ENCODE measurements at regions not wholly inside any gene's neighbourhood (a gene's known extent, or its start where the extent isn't known, plus 50 kb on each side); places are given as distances from the start of the nearest gene placed in this dataset.
"Not testable (repeated sequence)": the region's sequence is repeated elsewhere in the genome, so short reads cannot be mapped to it uniquely, and the experiment has no call there.

- DNase-seq (ENCODE audit: low spot score): not testable (repeated sequence)
Observed at GRCh38 chr17:64724246-64724645, 62.1 kb upstream of the SMURF2 start.

- no peak for DNase-seq (ENCODE audit: low spot score)
Observed at GRCh38 chr17:64723781-64724180, 61.7 kb upstream of the SMURF2 start.

DNA sequence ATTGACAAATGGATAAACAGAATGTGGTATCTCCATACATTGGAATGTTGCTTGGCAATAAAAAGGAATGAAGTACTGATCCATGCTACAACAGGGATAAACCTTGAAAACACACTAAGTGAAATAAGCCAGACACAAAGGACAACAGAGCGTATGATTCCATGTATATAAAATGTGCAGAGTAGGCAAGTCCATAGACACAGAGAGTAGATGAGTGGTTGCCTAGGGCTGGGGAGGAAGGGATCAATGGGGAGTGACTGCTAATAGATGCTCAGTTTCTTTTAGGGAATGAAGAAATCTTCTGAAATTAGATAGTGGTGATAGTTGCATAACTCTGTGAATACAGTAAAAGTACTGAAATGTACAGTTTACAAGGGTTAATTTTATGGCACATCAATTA, 59.4 kb upstream of the SMURF2 start:
- not testable (repeated sequence) for DNase-seq (ENCODE audit: low spot score)

DNA sequence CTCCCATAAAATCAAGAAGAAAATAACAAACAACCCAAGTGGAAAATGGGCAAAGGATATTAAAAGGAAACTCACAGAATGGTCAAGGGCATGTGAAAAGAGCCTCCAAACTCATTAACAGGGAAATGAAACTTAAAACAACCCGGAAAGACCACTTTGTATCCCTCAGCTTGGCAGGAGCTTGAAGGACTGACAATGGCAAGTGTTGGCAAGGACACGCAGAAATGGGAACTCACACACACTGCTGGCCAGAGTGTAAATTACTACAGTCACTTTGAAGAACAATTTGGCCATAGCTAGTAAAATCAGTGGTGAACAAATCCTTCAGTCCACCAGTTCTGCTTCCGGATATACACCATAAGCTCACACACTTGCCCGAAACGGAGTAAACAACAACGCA, 58.1 kb upstream of the SMURF2 start:
- DNase-seq (ENCODE audit: low spot score): not testable (repeated sequence)

DNA sequence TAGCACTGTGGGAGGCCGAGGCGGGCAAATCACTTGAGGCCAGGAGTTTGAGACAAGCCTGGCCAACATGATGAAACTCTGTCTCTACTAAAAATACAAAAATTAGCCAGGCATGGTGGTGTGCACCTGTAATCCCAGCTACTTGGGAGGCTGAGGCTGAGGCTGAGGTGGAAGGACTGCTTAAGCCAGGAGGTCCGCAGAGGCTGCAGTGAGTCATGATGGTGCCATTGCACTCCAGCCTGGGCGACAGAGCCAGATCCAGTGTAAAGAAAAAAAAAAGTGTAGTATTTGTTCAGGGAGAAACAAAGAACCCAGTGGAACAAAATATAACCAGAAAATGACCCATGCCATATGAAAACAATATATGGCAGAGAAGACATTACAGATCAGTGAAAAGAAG, 57.4 kb upstream of the SMURF2 start:
- not testable (repeated sequence) for DNase-seq (ENCODE audit: low spot score)

GRCh38 chr17:64718816-64719215, 56.7 kb upstream of the SMURF2 start:
- DNase-seq (ENCODE audit: low spot score): not testable (repeated sequence)

- DNase-seq (ENCODE audit: low spot score): no peak
Observed at GRCh38 chr17:64718058-64718457, 56.0 kb upstream of the SMURF2 start.

DNA sequence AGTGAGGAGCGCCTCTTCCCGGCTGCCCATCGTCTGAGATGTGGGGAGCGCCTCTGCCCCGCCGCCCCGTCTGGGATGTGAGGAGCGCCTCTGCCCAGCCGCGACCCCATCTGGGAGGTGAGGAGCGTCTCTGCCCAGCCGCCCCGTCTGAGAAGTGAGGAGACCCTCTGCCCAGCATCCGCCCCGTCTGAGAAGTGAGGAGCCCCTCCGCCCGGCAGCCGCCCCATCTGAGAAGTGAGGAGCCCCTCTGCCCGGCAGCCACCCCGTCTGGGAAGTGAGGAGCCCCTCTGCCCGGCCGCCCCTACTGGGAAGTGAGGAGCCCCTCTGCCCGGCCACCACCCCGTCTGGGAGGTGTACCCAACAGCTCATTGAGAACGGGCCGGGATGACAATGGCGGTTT, 54.4 kb upstream of the SMURF2 start:
- DNase-seq (ENCODE audit: low spot score): not testable (repeated sequence)

GRCh38 chr17:64713786-64714185, 51.7 kb upstream of the SMURF2 start:
- not testable (repeated sequence) for DNase-seq (ENCODE audit: low spot score)

DNA sequence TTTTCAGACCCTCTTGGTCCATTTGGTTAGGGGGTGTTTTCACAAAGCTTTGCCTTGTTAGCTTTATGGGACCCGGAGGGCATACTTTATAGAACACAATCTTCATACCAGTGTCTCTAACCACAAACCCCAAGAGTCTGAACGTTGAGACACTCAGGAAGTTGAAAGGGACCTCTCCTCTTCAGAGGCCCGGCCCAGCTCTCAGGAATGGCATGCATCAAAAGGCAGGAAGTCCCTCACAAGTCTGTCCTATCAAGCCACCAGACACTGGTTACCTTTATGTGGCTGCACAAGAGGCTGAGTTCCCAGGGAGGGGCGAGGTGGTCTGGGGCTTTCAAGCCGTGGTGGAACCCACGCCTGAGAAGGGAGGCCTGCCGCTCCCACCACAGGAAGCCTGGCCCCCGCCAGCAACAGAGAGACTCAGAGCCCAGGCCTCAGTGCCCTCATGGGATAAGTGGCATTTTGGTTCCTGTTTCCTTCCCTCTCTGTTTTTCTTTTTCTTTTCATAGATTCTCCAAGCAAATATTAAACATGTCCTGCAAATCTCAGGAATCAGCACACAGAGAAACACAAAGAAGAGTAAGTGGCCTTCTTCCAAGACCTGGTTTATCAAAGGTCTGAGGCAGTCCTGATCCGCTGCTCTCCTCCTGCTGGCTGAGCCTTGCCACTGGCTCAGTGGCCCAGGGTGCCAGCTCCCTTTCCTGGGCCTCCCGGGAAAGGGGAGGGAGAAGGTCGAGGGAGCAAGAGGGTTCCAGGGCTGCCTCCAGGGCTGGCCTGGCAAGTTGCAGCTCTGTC, 50.6 kb upstream of the SMURF2 start:
- DNase-seq (ENCODE audit: low spot score): peak; percentile 24

All from CD4-positive, alpha-beta T cell treated with Interleukin-6 at 100 ng/mL for 8 hours (primary cell).